Gastroesophageal sphincter (tissue), 4 donors: ENCODE measurements at regions not wholly inside any gene's neighbourhood (a gene's known extent, or its start where the extent isn't known, plus 50 kb on each side); places are given as distances from the start of the nearest gene placed in this dataset.
A peak's percentile ranks its signal among the peaks of the same experiment; 100 is the strongest.
"Not testable (repeated sequence)": the region's sequence is repeated elsewhere in the genome, so short reads cannot be mapped to it uniquely, and the experiment has no call there.

ENCODE experiments used
- ATAC-seq: fragments of 150-250 bp; one replicate; pipeline ENCODE4 v1.9.1; 2016; ENCODE audit warnings: mild to moderate bottlenecking, moderate library complexity
- H3K27ac ChIP-seq, 4 donors: fragments of 200-600 bp; sonication (generic) in 3 of 4; 1 replicate in 3 of 4; 2 replicates in 1 of 4; pipeline ENCODE4 v1.5.1; 2016 to 2019
- H3K27me3 ChIP-seq: fragments of 200-600 bp; sonication (generic); one replicate; pipeline ENCODE4 v1.5.1; 2019
- H3K36me3 ChIP-seq, 2 donors: fragments of 200-600 bp; sonication (generic); one replicate each; pipeline ENCODE4 v1.5.1; 2019; ENCODE audit warnings: control low read depth in 1 of 2
- H3K4me1 ChIP-seq, 3 donors: fragments of 200-600 bp; sonication (generic); 1 replicate in 2 of 3; 2 replicates in 1 of 3; pipeline ENCODE4 v1.5.1; 2016 to 2019; ENCODE audit warnings: control low read depth in 2 of 3
- H3K4me3 ChIP-seq, 2 donors: fragments of 200-600 bp; sonication (generic); one replicate each; pipeline ENCODE4 v1.5.1; 2019; ENCODE audit warnings: mild to moderate bottlenecking in 1 of 2, moderate library complexity in 1 of 2
- H3K9me3 ChIP-seq, 3 donors: fragments of 200-600 bp; sonication (generic); one replicate each; pipeline ENCODE4 v1.5.1; 2017 to 2019; ENCODE audit warnings: control low read depth in 2 of 3
- EP300 ChIP-seq: sonication (generic); formaldehyde crosslinking; IDR thresholded peaks from one replicate; pipeline ENCODE4 v1.6.1; 2017; ENCODE audit warnings: antibody characterized with exemption, mild to moderate bottlenecking
- POLR2A ChIP-seq, 2 donors: fragments of 450-650 bp; IDR thresholded peaks; one replicate each; pipeline ENCODE4 v1.6.1; 2017; ENCODE audit warnings: antibody characterized with exemption in 2 of 2, mild to moderate bottlenecking in 2 of 2, moderate library complexity in 1 of 2
- POLR2AphosphoS5 ChIP-seq: sonication (generic); formaldehyde crosslinking; IDR thresholded peaks from one replicate; pipeline ENCODE4 v1.6.1; 2017; ENCODE audit warnings: antibody characterized with exemption
- WGBS, 2 donors: methylation state at CpG; one replicate each; pipeline ENCODE4 v1.1.5; 2018; ENCODE audit warnings: low coverage in 1 of 2; 5-methylcytosine and 5-hydroxymethylcytosine counted together
- TF ChIP-seq, protein P1 (sequence below), 4 experiments: fragments of 200-600 bp in 2 of 4; fragments of 450-650 bp in 2 of 4; sonication (generic) in 1 of 4; IDR thresholded peaks; one replicate each; pipeline ENCODE4 v1.5.1; 2017 to 2019; ENCODE audit warnings: antibody characterized with exemption in 4 of 4, mild to moderate bottlenecking in 2 of 4, moderate library complexity in 2 of 4

GRCh38 chr1:241432241-241432640, 75.2 kb upstream of the RGS7 start:
- TF ChIP-seq EP300 (no peak), POLR2A (IDR thresholded peaks at IDR 0.05) (no peak), POLR2AphosphoS5 (no peak)
- TF ChIP-seq, protein P1, sequence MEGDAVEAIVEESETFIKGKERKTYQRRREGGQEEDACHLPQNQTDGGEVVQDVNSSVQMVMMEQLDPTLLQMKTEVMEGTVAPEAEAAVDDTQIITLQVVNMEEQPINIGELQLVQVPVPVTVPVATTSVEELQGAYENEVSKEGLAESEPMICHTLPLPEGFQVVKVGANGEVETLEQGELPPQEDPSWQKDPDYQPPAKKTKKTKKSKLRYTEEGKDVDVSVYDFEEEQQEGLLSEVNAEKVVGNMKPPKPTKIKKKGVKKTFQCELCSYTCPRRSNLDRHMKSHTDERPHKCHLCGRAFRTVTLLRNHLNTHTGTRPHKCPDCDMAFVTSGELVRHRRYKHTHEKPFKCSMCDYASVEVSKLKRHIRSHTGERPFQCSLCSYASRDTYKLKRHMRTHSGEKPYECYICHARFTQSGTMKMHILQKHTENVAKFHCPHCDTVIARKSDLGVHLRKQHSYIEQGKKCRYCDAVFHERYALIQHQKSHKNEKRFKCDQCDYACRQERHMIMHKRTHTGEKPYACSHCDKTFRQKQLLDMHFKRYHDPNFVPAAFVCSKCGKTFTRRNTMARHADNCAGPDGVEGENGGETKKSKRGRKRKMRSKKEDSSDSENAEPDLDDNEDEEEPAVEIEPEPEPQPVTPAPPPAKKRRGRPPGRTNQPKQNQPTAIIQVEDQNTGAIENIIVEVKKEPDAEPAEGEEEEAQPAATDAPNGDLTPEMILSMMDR (IDR thresholded peaks at IDR 0.05), result no peak
- Histone ChIP-seq H3K27ac (no peak overlapping the region), H3K4me3 (no peak overlapping the region), H3K27me3 (peaks cover 12% of the 10 kb centered on the region), H3K4me1 (no peaks in the 10 kb centered on the region), H3K9me3 (no peaks in the 10 kb centered on the region), H3K36me3 (no peaks in the 10 kb centered on the region)
- WGBS, 2 donors, result 70 to 77% methylated on average over 4 of the region's 4 CpGs
- ATAC-seq, result no peak

GRCh38 chr1:241425091-241425490, 68.1 kb upstream of the RGS7 start:
- ATAC-seq, H3K4me3 ChIP-seq, H3K27ac ChIP-seq, H3K36me3 ChIP-seq, H3K9me3 ChIP-seq: not testable (repeated sequence)
- Histone ChIP-seq H3K27me3 (peaks cover 33% of the 10 kb centered on the region), H3K4me1 (peaks cover 0 to 13% (median 8%) of the 10 kb centered on the region in 3 donors)
- 79 to 92% methylated on average over 4 of the region's 4 CpGs for WGBS, 2 donors

GRCh38 chr1:241424480-241424971, 67.5 kb upstream of the RGS7 start:
- no peaks in the 10 kb centered on the region for H3K36me3 ChIP-seq
- H3K4me3 ChIP-seq, result peak overlapping the region in 1 of 2 donors; percentile 47
- H3K27me3 ChIP-seq, result peaks cover 31% of the 10 kb centered on the region
- TF ChIP-seq POLR2A (IDR thresholded peaks at IDR 0.05), result no peak
- TF ChIP-seq, protein P1 (IDR thresholded peaks at IDR 0.05), result no peak
- H3K9me3 ChIP-seq, result no peaks in the 10 kb centered on the region
- no peak for ATAC-seq
- peaks cover 0 to 13% (median 8%) of the 10 kb centered on the region in 3 donors for H3K4me1 ChIP-seq
- H3K27ac ChIP-seq, result no peak overlapping the region
- WGBS, 2 donors, result no CpG with 5 or more reads among the region's 21 CpGs

GRCh38 chr1:241423541-241424479, 66.8 kb upstream of the RGS7 start:
- Histone ChIP-seq H3K27me3 (peaks cover 31% of the 10 kb centered on the region), H3K9me3 (no peaks in the 10 kb centered on the region), H3K4me1 (peaks cover 0 to 13% (median 8%) of the 10 kb centered on the region in 3 donors), H3K36me3 (no peaks in the 10 kb centered on the region), H3K27ac (no peak overlapping the region), H3K4me3 (peak overlapping the region; percentile 11 to 47)
- no peak for ATAC-seq
- 0 to 4% methylated on average over 1 to 10 of the region's 61 CpGs for WGBS, 2 donors
- TF ChIP-seq POLR2AphosphoS5 (no peak), EP300 (no peak), POLR2A (IDR thresholded peaks at IDR 0.05) (no peak)
- TF ChIP-seq, protein P1 (IDR thresholded peaks at IDR 0.05), result no peak

- WGBS, 2 donors, result 74 to 86% methylated on average over 6 of the region's 6 CpGs
Measured at GRCh38 chr1:241422470-241422869, 65.5 kb upstream of the RGS7 start.

GRCh38 chr1:241419986-241420385, 63.0 kb upstream of the RGS7 start:
- Histone ChIP-seq H3K27ac (no peak overlapping the region), H3K36me3 (no peaks in the 10 kb centered on the region), H3K27me3 (peaks cover 19% of the 10 kb centered on the region), H3K9me3 (no peaks in the 10 kb centered on the region), H3K4me3 (no peak overlapping the region), H3K4me1 (peaks cover 0 to 13% (median 8%) of the 10 kb centered on the region in 3 donors)
- no peak for ATAC-seq
- TF ChIP-seq EP300 (no peak), POLR2AphosphoS5 (no peak), POLR2A (IDR thresholded peaks at IDR 0.05) (no peak)
- TF ChIP-seq, protein P1 (IDR thresholded peaks at IDR 0.05), result no peak
- WGBS, 2 donors, result 82 to 100% methylated on average over 3 of the region's 3 CpGs

More at GRCh38 chr1:241422470-241422869, 65.5 kb upstream of the RGS7 start:
- no peak for TF ChIP-seq EP300
- no peak for TF ChIP-seq POLR2A (IDR thresholded peaks at IDR 0.05)
- ATAC-seq, result no peak
- peaks cover 31% of the 10 kb centered on the region for H3K27me3 ChIP-seq
- H3K4me3 ChIP-seq, result no peak overlapping the region
- no peaks in the 10 kb centered on the region for H3K36me3 ChIP-seq
- peaks cover 0 to 13% (median 8%) of the 10 kb centered on the region in 3 donors for H3K4me1 ChIP-seq
- no peaks in the 10 kb centered on the region for H3K9me3 ChIP-seq
- H3K27ac ChIP-seq, result no peak overlapping the region
